GM04504 (cell line): ENCODE measurements at regions not wholly inside any gene's neighbourhood (a gene's known extent, or its start where the extent isn't known, plus 50 kb on each side); places are given as distances from the start of the nearest gene placed in this dataset.
"Not testable (repeated sequence)": the region's sequence is repeated elsewhere in the genome, so short reads cannot be mapped to it uniquely, and the experiment has no call there.

Experiments used
- DNase-seq: peaks from one replicate; pipeline ENCODE4 v3.0.0-alpha.2; 2012; ENCODE audit warnings: low read depth

DNA sequence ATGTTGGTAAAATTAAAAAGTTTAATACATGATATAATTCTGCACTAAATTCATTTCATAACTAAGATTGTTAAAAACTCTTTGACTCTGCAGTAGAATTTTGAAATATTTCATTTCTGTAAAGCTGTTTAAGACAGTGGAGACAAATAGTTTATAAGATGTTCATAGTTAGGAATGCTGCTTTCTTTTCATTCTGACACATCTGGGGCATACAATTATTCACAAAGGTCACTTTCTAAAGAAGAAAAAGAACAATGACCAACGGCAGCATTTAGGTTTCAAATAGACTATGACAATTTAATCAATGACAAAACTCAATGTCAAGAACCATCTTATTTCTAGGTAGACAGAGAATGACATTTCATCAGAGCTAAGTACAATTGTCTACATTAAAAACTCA lies 1422.1 kb downstream of the PCDH9 start:
- DNase-seq, result peak; percentile 5

GRCh38 chr13:65803530-65804392 lies 1426.4 kb downstream of the PCDH9 start:
- no peak for DNase-seq

DNA sequence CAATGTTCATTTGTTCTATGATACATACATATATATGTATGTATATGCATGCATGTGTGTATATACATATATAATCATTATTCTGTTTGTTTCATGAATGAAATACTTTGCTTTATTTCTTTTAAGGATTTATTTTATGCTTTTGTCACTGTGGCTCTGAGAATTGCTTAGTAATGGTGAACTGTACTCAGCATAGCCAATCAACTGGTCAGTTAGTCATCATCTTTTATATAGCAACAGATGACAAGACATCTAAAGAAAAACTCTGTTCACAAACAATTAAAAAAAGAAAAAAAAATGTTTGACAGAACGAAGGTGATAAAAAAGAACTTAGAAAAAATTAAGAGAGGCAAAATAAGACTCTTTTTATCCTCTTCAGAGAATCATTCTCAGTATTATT lies 1440.3 kb downstream of the PCDH9 start:
- peak; percentile 9 for DNase-seq

- DNase-seq, result no peak
Observed at GRCh38 chr13:65787082-65787481, 1443.1 kb downstream of the PCDH9 start.

GRCh38 chr13:65784088-65784816 lies 1445.9 kb downstream of the PCDH9 start:
- no peak for DNase-seq

- no peak for DNase-seq
Observed at GRCh38 chr13:65783383-65783782, 1446.8 kb downstream of the PCDH9 start.

DNA sequence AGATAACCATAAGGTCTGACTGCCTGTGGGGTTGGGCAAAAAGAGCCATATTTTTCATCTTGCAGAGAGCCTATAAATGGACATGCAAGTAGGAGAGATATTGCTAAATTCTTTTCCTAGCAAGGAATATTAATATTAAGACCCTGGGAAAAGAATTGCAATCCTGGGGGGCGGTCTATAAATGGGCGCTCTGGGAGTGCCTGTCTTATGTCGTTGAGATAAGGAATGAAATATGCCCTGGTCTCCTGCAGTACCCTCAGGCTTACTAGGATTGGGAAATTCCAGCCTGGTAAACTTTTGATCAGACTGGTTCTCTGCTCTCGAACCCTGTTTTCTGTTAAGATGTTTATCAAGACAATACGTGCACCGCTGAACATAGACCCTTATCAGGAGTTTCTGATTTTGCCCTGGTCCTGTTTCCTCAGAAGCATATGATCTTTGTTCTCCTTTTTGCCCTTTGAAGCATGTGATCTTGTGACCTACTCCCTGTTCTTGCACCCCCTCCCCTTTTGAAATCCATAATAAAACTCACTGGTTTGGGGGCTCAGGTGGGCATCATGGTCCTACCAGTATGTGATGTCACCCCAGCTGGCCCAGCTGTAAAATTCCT lies 1458.3 kb downstream of the PCDH9 start:
- DNase-seq, result not testable (repeated sequence)

- DNase-seq, result no peak
Observed at GRCh38 chr13:65768545-65768944, 1461.6 kb downstream of the PCDH9 start.

GRCh38 chr13:65763811-65764210 lies 1466.3 kb downstream of the PCDH9 start:
- no peak for DNase-seq

- DNase-seq, result no peak
Observed at GRCh38 chr13:65762012-65762411, 1468.1 kb downstream of the PCDH9 start.

- DNase-seq, result no peak
Observed at GRCh38 chr13:65756071-65756671, 1474.0 kb downstream of the PCDH9 start.

DNA sequence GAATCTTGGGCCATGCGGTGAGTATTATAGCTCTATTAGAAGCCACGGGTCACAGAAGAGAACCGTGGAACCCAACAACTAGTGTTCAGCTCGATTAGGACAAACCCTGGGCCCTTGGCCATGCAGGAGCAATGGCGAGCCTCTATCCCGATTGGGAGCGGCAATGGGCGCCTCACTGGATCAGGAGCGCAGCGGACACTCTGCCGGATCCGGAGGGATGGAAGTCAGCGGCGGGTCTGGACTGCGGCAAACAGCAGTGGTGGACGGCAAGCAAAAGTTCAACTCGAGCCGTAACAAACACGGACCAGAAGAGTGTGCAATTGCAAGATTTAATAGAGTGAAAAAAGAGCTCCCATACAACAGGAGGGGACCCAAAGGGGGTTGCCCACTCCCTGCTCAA lies 1481.9 kb downstream of the PCDH9 start:
- DNase-seq, result no peak

DNA sequence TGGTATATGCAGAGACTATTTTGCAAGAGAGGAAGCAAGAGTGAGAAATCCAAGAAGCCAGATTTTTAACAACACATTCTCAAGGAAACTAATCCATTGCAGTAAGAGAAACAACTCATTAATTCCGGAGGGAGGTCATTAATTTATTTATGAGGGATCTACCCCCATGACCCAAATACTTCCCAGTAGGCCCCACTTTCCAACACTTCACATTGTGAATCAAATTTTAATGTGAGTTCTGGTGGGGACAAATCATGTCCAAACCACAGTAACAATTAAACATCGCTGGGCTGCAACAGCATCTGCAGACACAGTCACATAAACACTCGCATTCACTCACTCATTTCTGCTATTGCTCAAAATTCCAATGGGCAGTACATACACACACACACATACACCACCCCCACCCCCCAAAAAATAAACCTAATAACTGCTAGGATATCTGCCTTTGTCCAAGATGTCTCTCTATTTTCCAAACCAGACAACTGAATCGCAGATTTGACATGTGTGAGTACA lies 1483.7 kb downstream of the PCDH9 start:
- DNase-seq, result no peak

GRCh38 chr13:65744836-65745235 lies 1485.3 kb downstream of the PCDH9 start:
- peak; percentile 17 for DNase-seq

- DNase-seq, result no peak
Observed at GRCh38 chr13:65733110-65733509, 1497.0 kb downstream of the PCDH9 start.

DNA sequence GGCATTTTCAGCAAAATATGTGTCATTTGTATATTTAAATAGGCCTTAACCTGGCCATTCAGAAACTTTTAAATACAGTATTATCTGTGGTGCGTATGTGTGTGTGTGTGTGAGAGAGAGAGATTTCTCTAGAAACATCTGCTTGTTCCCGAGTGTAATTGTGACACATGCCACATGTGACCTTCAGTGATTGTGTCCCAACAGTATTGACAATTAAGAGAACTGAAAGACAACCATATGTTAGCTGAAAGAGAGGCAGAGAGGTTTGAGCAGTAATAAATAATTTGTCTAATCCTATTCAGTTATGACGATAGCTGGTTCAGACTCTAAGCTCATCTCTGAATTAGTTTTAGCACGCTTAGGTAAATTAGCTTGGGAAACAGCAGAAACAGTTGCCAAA lies 1503.1 kb downstream of the PCDH9 start:
- no peak for DNase-seq

GRCh38 chr13:65725006-65725405 lies 1505.1 kb downstream of the PCDH9 start:
- DNase-seq, result no peak

DNA sequence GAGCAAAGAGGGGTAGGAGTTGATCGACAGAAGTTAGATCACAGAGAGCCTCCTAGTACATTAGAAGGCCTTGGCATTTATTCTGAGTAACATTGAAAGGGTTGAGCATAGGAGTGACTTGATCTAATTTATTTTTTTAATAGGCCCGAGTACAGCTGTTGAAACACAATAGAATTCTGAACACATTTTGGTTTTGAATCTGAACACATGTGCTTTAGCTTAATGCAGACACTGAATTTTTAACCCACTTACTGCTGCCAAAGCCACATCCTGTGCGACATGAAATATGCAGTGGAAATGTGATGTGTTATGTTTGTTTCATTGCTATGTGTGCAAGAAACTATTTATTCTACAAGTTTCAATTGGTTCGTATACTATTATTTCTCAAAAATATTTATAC lies 1505.9 kb downstream of the PCDH9 start:
- DNase-seq, result peak; percentile 35

DNA sequence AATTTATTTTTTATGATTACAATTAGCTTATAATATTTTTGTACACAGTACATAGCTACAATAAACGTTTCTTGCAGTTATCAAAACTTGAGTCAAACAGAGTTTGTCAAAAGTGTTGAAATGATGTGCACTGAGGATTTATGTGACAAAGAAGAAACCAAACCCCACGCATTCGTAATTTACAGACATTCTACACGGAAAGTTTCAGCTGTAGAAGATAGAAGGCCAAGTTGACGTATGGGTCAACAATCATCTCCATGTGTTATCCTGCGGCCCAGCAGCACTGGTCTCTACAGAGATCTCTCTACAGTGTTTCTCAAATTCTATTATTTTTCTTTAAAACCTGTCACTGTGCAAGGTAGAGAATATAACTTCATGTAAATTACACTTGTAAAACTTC lies 1507.6 kb downstream of the PCDH9 start:
- DNase-seq, result no peak

DNA sequence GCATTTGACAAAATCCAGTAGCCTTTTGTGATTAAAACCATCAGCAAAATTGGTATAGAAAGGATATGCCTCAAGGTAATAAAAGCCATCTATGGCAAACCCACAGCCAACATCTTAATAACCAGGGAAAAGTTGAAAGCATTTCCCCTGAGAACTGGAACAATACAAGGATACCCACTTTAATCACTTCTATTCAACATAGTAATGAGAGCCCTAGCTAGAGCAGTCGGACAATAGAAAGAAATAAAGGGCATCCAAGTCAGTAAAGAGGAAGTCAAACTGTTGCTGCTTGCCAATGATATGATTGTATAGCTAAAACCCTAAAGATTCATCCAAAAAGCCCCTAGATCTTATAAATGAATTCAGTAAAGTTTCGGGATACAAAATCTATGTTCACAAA lies 1510.3 kb downstream of the PCDH9 start:
- DNase-seq, result no peak

GRCh38 chr13:65710514-65710913 lies 1519.6 kb downstream of the PCDH9 start:
- DNase-seq, result no peak

- DNase-seq, result no peak
Observed at GRCh38 chr13:65697843-65698242, 1532.3 kb downstream of the PCDH9 start.
